Body of pancreas (tissue), 4 donors: ENCODE measurements at regions not wholly inside any gene's neighbourhood (a gene's known extent, or its start where the extent isn't known, plus 50 kb on each side); places are given as distances from the start of the nearest gene placed in this dataset.

Experiments used
- ATAC-seq: fragments of 150-250 bp; one replicate; pipeline ENCODE4 v1.9.1; 2016
- DNase-seq, 4 donors: peaks; one replicate each; pipeline ENCODE4 v3.0.0-alpha.2; 2019
- H3K27ac ChIP-seq, 4 donors: fragments of 200-600 bp; sonication (generic); 1 replicate in 3 of 4; 2 replicates in 1 of 4; pipeline versions ENCODE4 v1.5.1 to v1.6.1; 2016 to 2019; ENCODE audit warnings: mild to moderate bottlenecking in 1 of 4, mixed read lengths in 1 of 4, moderate library complexity in 1 of 4
- H3K27me3 ChIP-seq, 2 donors: fragments of 200-600 bp; sonication (generic); one replicate each; pipeline ENCODE4 v1.6.0; 2016; ENCODE audit warnings: mild to moderate bottlenecking in 1 of 2
- H3K36me3 ChIP-seq, 2 donors: fragments of 200-600 bp; sonication (generic); replicated peaks in 1 of 2; 2 replicates each; pipeline ENCODE4 v1.5.1; 2016; ENCODE audit warnings: low read depth in 2 of 2; ENCODE audit not compliant: insufficient read depth in 1 of 2
- H3K4me1 ChIP-seq: fragments of 200-600 bp; sonication (generic); one replicate; pipeline ENCODE4 v1.6.0; 2016
- H3K4me3 ChIP-seq, 2 donors: fragments of 200-600 bp; sonication (generic); 1 replicate in 1 of 2; 2 replicates in 1 of 2; pipeline ENCODE4 v1.5.1; 2016 to 2019
- H3K9me3 ChIP-seq, 3 donors: fragments of 200-600 bp; sonication (generic); 1 replicate in 2 of 3; 2 replicates in 1 of 3; pipeline ENCODE4 v1.5.1; 2016
- POLR2A ChIP-seq, 3 donors: fragments of 450-650 bp; IDR thresholded peaks; one replicate each; pipeline ENCODE4 v1.6.1; 2016; ENCODE audit warnings: antibody characterized with exemption in 3 of 3, mild to moderate bottlenecking in 2 of 3
- WGBS, 2 donors: methylation state at CpG; one replicate each; pipeline ENCODE4 v1.1.5; 2017; 5-methylcytosine and 5-hydroxymethylcytosine counted together
- intact Hi-C: fragments of 100-400 bp; cut with DNase I; formaldehyde crosslinking; loops from one replicate; pipeline ENCODE4 v1.15.1; 2023
- TF ChIP-seq, protein P1 (sequence below), 7 experiments: fragments of 450-650 bp in 4 of 7; fragments of 200-600 bp in 3 of 7; sonication (generic) in 3 of 7; IDR thresholded peaks; one replicate each; pipeline ENCODE4 v1.5.1; 2016 to 2019; ENCODE audit warnings: antibody characterized with exemption in 7 of 7

DNA sequence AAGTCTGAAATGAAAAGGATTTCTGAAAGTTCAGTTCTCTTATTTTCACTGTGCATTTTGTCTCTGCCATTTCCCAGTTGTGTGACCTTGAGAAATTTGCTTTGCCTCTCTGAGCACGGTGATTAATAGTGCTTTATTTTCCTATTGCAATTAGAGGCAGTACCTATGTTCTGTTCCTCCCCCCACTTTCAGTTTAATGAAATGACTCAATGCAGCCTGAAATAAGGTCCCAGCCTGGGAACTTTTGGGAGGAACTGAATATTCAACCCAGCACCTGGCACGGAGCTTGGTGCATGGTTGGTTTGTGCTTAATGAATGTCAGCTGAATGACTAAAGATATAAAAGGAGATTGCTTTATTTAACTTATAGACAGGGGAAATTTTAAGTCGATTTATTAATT is 352.6 kb downstream of the PDCD6IP start:
- DNase-seq = no peak
- no peak for ATAC-seq
- H3K4me3 ChIP-seq = no peak overlapping the region
- no peak overlapping the region for H3K27ac ChIP-seq
- TF ChIP-seq, protein P1, sequence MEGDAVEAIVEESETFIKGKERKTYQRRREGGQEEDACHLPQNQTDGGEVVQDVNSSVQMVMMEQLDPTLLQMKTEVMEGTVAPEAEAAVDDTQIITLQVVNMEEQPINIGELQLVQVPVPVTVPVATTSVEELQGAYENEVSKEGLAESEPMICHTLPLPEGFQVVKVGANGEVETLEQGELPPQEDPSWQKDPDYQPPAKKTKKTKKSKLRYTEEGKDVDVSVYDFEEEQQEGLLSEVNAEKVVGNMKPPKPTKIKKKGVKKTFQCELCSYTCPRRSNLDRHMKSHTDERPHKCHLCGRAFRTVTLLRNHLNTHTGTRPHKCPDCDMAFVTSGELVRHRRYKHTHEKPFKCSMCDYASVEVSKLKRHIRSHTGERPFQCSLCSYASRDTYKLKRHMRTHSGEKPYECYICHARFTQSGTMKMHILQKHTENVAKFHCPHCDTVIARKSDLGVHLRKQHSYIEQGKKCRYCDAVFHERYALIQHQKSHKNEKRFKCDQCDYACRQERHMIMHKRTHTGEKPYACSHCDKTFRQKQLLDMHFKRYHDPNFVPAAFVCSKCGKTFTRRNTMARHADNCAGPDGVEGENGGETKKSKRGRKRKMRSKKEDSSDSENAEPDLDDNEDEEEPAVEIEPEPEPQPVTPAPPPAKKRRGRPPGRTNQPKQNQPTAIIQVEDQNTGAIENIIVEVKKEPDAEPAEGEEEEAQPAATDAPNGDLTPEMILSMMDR (IDR thresholded peaks at IDR 0.05) = no peak
- no peak for TF ChIP-seq POLR2A (IDR thresholded peaks at IDR 0.05)
- intact Hi-C loops = no loop called here
- no peaks in the 10 kb centered on the region for H3K9me3 ChIP-seq
- no peaks in the 10 kb centered on the region for H3K27me3 ChIP-seq
- WGBS, 2 donors = 24 to 31% methylated on average over 3 of the region's 3 CpGs
- no peaks in the 10 kb centered on the region for H3K36me3 ChIP-seq
- no peaks in the 10 kb centered on the region for H3K4me1 ChIP-seq

DNA sequence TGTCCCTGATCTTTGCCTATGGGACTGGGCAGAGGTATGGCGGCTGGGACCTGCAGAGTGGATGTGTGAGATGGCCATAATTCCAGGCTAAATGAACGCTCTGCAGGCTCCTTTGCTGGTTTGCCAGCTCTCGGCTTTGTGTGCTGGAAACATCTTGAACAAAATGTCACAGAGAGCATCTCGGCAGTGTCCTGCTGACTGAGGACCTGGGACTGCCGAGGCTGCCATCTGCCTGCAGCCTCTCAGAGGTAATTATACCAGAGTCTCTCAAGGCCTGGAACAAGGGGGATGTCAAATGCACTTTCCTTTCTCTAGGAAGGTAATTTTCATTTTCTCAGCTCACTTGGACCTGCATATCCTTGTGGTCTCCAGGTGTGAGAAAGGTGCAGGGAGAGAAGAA is 354.2 kb downstream of the PDCD6IP start:
- H3K36me3 ChIP-seq = no peaks in the 10 kb centered on the region
- TF ChIP-seq, protein P1 (IDR thresholded peaks at IDR 0.05) = no peak
- no peak for TF ChIP-seq POLR2A (IDR thresholded peaks at IDR 0.05)
- H3K4me3 ChIP-seq = no peak overlapping the region
- no peak for ATAC-seq
- H3K27me3 ChIP-seq = no peaks in the 10 kb centered on the region
- no peak overlapping the region for H3K27ac ChIP-seq
- WGBS, 2 donors = 61 to 64% methylated on average over 5 of the region's 5 CpGs
- no peak for DNase-seq
- intact Hi-C loops = no loop called here
- no peaks in the 10 kb centered on the region for H3K9me3 ChIP-seq
- no peaks in the 10 kb centered on the region for H3K4me1 ChIP-seq

DNA sequence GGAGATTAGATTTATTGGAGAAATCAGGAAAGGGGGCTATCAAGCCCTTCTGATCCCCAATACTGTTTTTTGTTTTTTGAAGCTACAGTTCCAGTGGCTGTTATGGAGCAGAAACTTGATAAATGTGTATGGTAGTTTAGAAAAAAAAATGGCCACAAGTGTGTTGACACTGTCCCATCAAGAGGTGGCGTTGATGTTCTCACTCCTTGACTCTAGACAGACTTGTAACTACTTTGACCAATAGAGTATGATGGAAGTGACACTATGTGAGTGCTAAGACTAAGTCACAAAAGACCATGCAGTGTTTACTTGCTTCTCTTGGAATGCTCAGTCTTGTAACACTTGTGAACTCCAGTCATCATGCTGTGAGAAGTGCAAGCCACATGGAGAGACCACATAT is 356.7 kb downstream of the PDCD6IP start:
- DNase-seq (no peak), ATAC-seq (no peak)
- Histone ChIP-seq H3K4me3 (no peak overlapping the region), H3K27me3 (no peaks in the 10 kb centered on the region), H3K36me3 (no peaks in the 10 kb centered on the region), H3K4me1 (no peaks in the 10 kb centered on the region), H3K9me3 (no peaks in the 10 kb centered on the region), H3K27ac (no peak overlapping the region)
- TF ChIP-seq, protein P1 (IDR thresholded peaks at IDR 0.05) = no peak
- no peak for TF ChIP-seq POLR2A (IDR thresholded peaks at IDR 0.05)
- WGBS, 2 donors = 0% methylated on average over 1 of the region's 1 CpG; no CpG with 5 or more reads in 1 of the 2 donors
- intact Hi-C loops = no loop called here

DNA sequence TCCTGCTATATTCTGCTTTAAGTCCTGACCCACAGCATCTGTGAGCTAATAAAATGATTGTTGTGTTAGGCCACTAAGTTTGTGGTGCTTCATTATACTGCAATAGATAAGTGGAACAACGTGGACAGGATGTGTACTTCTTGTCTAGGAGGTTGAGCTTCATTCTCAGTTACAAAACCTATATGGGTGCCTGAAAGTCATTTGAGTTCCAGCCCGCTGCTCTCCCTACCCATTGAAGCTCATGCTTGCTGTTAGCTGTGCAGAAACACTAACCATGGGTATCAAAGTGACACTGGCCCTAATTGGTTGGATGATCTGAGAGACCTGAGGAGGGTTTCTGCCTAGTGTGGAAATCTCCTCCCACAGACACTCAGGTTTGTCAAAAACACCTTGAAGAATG is 357.2 kb downstream of the PDCD6IP start:
- DNase-seq (no peak), ATAC-seq (no peak)
- no peak for TF ChIP-seq POLR2A (IDR thresholded peaks at IDR 0.05)
- TF ChIP-seq, protein P1 (IDR thresholded peaks at IDR 0.05) = no peak
- H3K27me3 ChIP-seq = no peaks in the 10 kb centered on the region
- no peaks in the 10 kb centered on the region for H3K36me3 ChIP-seq
- H3K4me1 ChIP-seq = no peaks in the 10 kb centered on the region
- 56 to 57% methylated on average over 2 of the region's 2 CpGs for WGBS, 2 donors
- intact Hi-C loops = no loop called here
- H3K9me3 ChIP-seq = no peaks in the 10 kb centered on the region
- no peak overlapping the region for H3K4me3 ChIP-seq
- H3K27ac ChIP-seq = no peak overlapping the region

DNA sequence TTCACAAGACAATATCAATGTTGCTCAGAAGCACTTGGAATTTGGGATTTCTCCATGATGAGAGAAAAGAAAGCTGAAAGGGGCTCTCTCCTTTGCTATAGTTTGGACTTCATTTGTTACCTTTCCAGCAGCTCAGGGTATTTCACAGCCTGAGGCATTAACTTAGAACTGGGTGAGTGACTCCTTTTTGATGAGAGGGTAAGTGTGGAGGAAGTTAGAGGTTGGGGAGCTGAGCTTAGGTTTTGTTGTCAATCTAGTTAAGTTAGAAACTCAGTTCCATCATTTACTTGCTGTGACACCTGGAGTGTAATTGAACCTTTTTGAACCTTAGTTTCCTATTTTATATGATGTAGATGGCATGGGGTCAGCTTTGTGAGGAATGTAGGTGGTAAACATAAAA is 359.1 kb downstream of the PDCD6IP start:
- intact Hi-C loops = no loop called here
- no peaks in the 10 kb centered on the region for H3K4me1 ChIP-seq

More for the DNA sequence above, 359.1 kb downstream of the PDCD6IP start:
- H3K9me3 ChIP-seq = no peaks in the 10 kb centered on the region
- H3K4me3 ChIP-seq = no peak overlapping the region
- no peaks in the 10 kb centered on the region for H3K36me3 ChIP-seq
- ATAC-seq = no peak
- DNase-seq = no peak
- H3K27me3 ChIP-seq = no peaks in the 10 kb centered on the region
- TF ChIP-seq, protein P1 (IDR thresholded peaks at IDR 0.05) = no peak
- no peak for TF ChIP-seq POLR2A (IDR thresholded peaks at IDR 0.05)
- H3K27ac ChIP-seq = no peak overlapping the region
